ENCODE measurements at regions not wholly inside any gene's neighbourhood (a gene's known extent, or its start where the extent isn't known, plus 50 kb on each side); places are given as distances from the start of the nearest gene placed in this dataset.
A peak's percentile ranks its signal among the peaks of the same experiment; 100 is the strongest.

DNA sequence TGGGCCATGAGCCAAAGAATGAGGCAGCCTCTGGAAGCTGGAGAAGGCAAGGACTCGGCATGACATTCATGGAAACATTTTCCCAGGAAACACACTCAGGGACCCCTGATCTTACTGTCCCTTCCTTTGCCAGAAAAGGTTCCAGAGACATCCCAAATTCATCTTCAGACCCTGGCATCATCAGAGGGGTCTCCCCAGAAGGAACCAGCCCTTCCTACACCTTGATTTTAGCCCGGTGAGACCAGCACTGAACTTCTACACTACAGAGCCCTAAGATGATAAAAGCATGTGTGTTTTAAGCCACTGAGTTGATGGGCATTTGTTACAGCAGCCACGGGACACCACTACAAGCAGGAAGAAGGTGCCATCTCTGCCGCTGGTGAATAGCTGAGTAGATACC is 262.3 kb downstream of the C16orf95 start (continued):
- TF ChIP-seq POLR2AphosphoS2 (IDR thresholded peaks at IDR 0.05; ENCODE audit: low read depth, low read length) (no peak), SUPT20H (IDR thresholded peaks at IDR 0.05; ENCODE audit: borderline replicate concordance, control insufficient read depth, low read depth, low read length) (no peak), BHLHE40 (IDR thresholded peaks at IDR 0.05; ENCODE audit: borderline replicate concordance in 1 of 2, low read depth in 2 of 2, low read length in 1 of 2) (no peak), SREBF2 (IDR thresholded peaks at IDR 0.05; ENCODE audit: low read length) (no peak)

GRCh38 chr16:87056083-87056482 is 261.1 kb downstream of the C16orf95 start:
- no TSS peak for BruUV-seq (replicated peaks)
- H4K20me1 ChIP-seq (ENCODE audit: control insufficient read depth, insufficient read depth): no peaks in the 10 kb centered on the region
- ChIA-PET POLR2A (no interaction called here), CTCF (no interaction called here), RAD21 (ENCODE audit: unreplicated experiment) (interaction anchor here (0.7 kb wide), 1 partner anchor 105 kb away, joined by 3 read pairs; no protein-coding TSS in a partner anchor), SMC1A (ENCODE audit: uncharacterized antibody, unreplicated experiment) (interaction anchor here (0.6 kb wide), 1 partner anchor 211 kb away, joined by 3 read pairs; no protein-coding TSS in a partner anchor)
- H3K4me2 ChIP-seq (ENCODE audit: control insufficient read depth, insufficient read depth): no peak overlapping the region
- H3K4me1 ChIP-seq (ENCODE audit: control insufficient read depth, insufficient read depth, low read length): no peaks in the 10 kb centered on the region
- WGBS (ENCODE audit: insufficient coverage, insufficient replicate concordance, low lambda C conversion rate, missing lambda C conversion rate): 56% methylated on average over 4 of the region's 4 CpGs
- H3K9me3 ChIP-seq (replicated peaks; ENCODE audit: control insufficient read depth, insufficient read depth, low read length): no peaks in the 10 kb centered on the region
- in situ Hi-C loops (cut with MboI): no loop called here
- H3K79me2 ChIP-seq (ENCODE audit: control insufficient read depth, insufficient read depth, low read length): no peaks in the 10 kb centered on the region
- H2AFZ ChIP-seq (ENCODE audit: control insufficient read depth, low read depth, low read length): no peak overlapping the region
- no peaks in the 10 kb centered on the region for H3K36me3 ChIP-seq (ENCODE audit: control insufficient read depth in 2 of 2, insufficient read depth in 2 of 2, low read length in 1 of 2)
- H3K27me3 ChIP-seq (replicated peaks in 1 of 2; ENCODE audit: control insufficient read depth in 2 of 2, insufficient read depth in 2 of 2, low read length in 1 of 2): no peaks in the 10 kb centered on the region
- no peak overlapping the region for H3K4me3 ChIP-seq
- DNase-seq (ENCODE audit: low read depth, low spot score): no peak
- H3K27ac ChIP-seq (ENCODE audit: control insufficient read depth, insufficient read depth): no peak overlapping the region
- no peak for ATAC-seq
- TF ChIP-seq GABPA (IDR thresholded peaks at IDR 0.05; ENCODE audit: low read depth) (no peak), POLR2AphosphoS2 (IDR thresholded peaks at IDR 0.05; ENCODE audit: low read depth, low read length) (no peak), ZNF217 (IDR thresholded peaks at IDR 0.05) (no peak), ETV6 (conservative IDR thresholded peaks at IDR 0.05 in 1 of 2, IDR thresholded peaks at IDR 0.05 in 1 of 2; ENCODE audit: borderline replicate concordance in 1 of 2, low read depth in 1 of 2) (no peak), ZBED1 (IDR thresholded peaks at IDR 0.05; ENCODE audit: borderline replicate concordance) (no peak), CTCF (IDR thresholded peaks at IDR 0.05 in 2 of 3, conservative IDR thresholded peaks at IDR 0.05 in 1 of 3; ENCODE audit: control insufficient read depth in 2 of 3, extremely low read depth in 1 of 3, insufficient read depth in 1 of 3, low read depth in 3 of 3, low read length in 3 of 3) (no peak), BCL3 (IDR thresholded peaks at IDR 0.05; ENCODE audit: borderline replicate concordance, insufficient read depth, low read depth, low read length, poor library complexity, severe bottlenecking) (peak; percentile 39)
- TF ChIP-seq, protein P1, sequence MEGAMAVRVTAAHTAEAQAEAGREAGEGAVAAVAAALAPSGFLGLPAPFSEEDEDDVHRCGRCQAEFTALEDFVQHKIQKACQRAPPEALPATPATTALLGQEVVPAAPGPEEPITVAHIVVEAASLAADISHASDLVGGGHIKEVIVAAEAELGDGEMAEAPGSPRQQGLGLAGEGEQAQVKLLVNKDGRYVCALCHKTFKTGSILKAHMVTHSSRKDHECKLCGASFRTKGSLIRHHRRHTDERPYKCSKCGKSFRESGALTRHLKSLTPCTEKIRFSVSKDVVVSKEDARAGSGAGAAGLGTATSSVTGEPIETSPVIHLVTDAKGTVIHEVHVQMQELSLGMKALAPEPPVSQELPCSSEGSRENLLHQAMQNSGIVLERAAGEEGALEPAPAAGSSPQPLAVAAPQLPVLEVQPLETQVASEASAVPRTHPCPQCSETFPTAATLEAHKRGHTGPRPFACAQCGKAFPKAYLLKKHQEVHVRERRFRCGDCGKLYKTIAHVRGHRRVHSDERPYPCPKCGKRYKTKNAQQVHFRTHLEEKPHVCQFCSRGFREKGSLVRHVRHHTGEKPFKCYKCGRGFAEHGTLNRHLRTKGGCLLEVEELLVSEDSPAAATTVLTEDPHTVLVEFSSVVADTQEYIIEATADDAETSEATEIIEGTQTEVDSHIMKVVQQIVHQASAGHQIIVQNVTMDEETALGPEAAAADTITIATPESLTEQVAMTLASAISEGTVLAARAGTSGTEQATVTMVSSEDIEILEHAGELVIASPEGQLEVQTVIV (IDR thresholded peaks at IDR 0.05; ENCODE audit: borderline replicate concordance, partially characterized antibody): no peak
- no peak for FAIRE-seq
- intact Hi-C loops (cut with micrococcal nuclease; ENCODE audit: unreplicated experiment): no loop called here
- H3K9ac ChIP-seq (ENCODE audit: control insufficient read depth, insufficient read depth, low read length): no peak overlapping the region
